NCI-H345 (cell line): ENCODE measurements at regions not wholly inside any gene's neighbourhood (a gene's known extent, or its start where the extent isn't known, plus 50 kb on each side); places are given as distances from the start of the nearest gene placed in this dataset.
"Not testable (repeated sequence)": the region's sequence is repeated elsewhere in the genome, so short reads cannot be mapped to it uniquely, and the experiment has no call there.

Source experiments
- DNase-seq: peaks from one replicate; lab custom pipeline; 2025; lab: John Stamatoyannopoulos, UW

DNA sequence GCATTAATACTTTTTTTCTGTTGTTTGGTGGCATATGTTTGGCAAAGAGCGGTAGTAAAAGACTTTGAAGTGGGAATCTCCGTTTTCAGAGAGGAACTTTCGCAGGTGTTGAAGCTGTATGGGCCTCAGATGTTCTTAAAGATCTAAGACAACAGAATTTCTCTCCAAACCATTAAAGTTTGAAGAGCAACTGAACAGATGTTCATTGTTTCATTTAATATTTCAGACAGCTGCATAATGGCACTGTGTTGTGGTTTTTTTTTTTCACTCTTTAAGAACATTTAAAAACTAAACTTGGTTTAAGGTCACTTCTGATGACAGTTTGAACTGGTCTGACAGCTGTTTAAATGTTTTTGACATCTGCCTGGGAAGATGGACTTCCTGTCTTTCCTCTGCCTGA, 882.7 kb upstream of the PCDH10 start:
- DNase-seq: no peak

GRCh38 chr4:132267321-132267720, 881.8 kb upstream of the PCDH10 start:
- no peak for DNase-seq

DNA sequence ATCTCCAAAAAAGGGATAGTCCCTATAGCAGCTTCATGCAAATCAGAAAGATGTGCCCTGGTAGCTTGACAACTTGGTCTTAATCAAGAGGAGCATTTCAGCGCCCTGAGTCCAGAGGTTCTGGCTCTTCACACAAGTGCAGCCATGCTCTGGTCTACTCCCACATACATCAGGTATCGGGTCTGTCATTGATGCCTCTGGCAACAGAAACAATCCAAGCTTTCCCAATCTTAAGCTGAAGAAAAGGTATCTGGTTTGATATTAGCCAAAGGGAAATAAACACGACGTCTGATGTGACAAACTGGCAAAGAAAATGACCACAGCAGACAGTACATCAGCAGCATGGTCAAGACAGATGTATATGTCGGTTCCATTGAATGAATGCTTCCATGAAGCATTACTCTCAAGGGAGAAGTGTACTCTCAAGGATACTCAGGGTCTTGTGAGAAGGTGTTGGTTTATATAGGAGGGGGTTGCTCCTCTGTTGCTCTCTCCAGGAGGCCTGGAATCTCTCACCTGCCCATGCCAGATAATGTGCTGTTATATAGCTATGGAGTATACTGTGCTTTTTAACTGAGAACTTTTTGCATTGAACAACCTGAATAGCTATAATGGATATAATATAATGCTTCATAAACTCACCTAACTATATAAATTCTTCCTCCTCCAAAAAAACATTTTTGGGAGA, 879.6 kb upstream of the PCDH10 start:
- DNase-seq: no peak

DNA sequence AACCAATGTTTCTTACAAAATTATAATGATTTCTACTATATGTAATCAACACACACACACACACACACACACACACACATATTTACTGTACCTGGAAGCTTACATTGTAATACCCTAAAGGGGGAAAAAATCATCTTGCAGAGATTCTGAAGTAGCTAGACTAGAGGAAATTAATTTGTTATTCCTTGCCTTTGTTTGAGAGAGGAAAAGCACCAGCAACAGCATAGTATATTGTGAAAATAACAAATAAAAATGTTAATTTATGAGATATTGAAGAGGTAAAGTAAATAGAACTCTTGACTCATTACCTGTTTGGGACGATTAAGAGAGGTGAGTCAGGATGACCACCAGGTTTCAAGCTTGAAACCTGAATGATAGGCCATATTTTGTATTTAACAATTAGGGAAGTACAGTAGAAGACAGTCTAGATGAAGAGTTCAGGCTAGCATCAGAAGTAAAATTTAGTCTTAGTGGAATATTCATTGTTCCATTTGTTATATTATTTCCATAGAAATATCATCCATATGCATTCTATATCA, 873.4 kb upstream of the PCDH10 start:
- no peak for DNase-seq

- DNase-seq: no peak
Measured at GRCh38 chr4:132276185-132276584, 872.9 kb upstream of the PCDH10 start.

DNA sequence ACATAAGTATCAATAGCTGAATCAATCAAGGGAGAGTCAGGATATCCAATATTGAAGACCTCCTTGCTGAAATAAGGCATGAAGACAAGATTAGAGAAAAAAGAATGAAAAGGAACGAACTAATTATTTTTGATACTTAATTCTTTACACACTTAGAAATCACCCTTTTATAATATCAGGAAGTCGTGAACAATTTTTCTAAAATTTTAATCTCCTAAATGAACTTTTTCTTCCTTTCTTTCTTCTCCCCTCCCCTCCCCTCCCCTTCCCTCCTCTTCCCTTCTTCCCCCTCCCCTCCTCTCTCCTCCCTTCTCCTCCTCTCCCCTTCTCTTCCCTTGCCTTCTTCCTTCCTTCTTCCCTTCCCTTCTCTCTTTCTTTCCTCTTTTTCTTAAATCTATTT, 872.1 kb upstream of the PCDH10 start:
- DNase-seq: no peak

GRCh38 chr4:132281733-132282132, 867.4 kb upstream of the PCDH10 start:
- DNase-seq: no peak

- DNase-seq: no peak
Measured at GRCh38 chr4:132284910-132285426, 864.1 kb upstream of the PCDH10 start.

DNA sequence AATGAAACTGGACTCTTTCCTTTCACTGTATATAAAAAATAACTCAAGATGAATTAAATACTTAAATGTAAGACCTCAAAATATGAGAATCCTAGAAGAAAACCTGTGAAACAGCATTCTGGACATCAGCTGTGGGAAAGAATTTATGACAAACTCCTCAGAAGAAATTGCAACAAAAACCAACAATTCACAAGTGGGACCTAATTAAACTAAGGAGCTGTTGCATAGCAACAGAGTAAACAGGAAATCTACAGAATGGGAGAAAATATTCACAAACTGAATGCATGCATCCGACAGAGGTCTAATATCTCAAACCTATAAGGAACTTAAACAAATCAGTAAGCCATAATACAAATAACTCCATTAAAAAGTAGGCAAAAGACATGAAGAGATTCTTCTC, 851.7 kb upstream of the PCDH10 start:
- DNase-seq: no peak

GRCh38 chr4:132299841-132300240, 849.3 kb upstream of the PCDH10 start:
- no peak for DNase-seq

GRCh38 chr4:132312521-132312920, 836.6 kb upstream of the PCDH10 start:
- DNase-seq: no peak

DNA sequence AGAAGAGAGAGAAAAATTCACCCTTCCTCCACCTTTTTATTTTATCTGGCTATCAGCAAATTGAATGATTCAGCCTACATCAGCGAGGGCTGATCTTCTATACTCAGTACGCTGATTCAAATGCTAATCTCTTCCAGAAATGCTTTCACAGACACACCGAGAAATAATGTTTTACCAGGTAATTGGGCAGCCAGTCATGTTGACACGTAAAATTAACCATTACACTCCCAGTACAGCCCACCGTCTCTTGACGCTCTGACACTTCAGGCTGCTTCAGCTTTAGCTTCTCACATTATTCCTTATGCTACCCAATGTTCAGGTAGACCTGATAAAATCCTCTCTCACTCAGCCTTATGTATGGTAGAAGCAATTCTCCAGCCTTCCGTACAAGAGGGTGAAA, 835.2 kb upstream of the PCDH10 start:
- no peak for DNase-seq

DNA sequence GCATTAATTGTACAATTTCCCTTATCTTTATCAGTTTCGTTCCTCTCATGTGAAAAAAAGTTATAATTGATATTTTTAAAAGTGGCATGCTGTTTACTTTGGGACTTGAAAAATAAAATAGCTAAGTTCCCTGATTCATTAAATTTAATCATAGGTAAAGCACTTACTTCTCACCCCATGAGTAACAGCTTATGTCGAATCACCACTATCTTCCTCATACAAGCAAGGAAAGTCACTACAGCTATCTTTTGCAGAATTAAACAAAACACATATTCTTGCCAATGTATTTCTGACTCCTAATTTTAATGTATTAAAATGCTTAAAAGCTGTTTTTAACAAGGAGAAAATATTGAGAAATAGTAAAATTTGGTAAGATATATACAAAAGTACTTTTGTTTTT, 832.4 kb upstream of the PCDH10 start:
- no peak for DNase-seq

DNA sequence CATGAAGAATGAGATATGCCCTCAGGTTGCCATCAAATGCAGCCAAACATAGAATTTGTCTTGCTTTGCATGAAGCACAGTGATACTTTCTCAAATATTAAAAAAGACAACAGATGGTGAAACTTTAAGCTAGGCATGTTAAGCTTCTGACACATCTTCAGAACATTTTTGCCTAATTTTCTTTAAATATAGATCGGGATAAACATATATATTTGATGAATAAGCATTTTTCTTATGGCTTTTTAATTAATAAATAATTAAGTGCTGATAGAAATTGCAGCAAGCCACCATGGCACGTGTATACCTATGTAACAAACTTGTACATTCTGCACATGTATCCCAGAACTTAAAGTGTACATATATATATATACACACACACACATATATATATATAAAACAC, 831.2 kb upstream of the PCDH10 start:
- no peak for DNase-seq

DNA sequence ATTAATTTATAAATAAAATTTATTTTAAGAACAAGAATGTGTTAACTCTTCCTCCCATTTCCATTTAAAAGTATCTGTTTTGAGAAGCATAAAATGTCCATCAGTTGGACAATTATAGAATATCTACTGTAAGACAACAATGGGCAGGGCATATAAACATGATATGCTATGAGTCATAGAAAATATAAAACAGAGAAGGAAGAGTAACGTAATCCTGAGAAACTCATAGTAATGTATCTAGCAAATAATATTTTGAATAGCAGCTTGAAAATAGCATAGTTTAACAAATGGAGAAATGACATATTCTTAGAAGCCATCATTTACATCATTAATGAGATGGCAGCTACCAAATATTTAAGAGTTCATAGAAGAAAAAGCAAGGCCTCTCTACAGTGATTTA, 820.3 kb upstream of the PCDH10 start:
- no peak for DNase-seq

GRCh38 chr4:132330994-132331393, 818.1 kb upstream of the PCDH10 start:
- DNase-seq: no peak

GRCh38 chr4:132332932-132333723, 816.0 kb upstream of the PCDH10 start:
- DNase-seq: no peak

DNA sequence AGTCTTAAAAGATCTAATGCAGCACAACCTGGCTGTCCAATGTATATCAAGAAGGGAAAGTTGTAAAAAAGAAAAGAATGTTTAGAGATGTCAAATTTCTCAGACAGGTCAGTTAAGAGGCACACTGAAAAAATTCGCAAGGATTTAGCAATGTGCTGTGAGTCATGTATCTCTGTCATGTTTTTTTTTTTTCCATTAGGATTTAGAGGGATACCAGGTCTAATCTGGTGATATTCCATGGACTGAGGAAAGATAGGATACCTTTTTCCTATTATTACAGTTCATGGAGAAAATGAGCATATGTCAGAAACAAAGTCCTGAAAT, 815.4 kb upstream of the PCDH10 start:
- DNase-seq: no peak

- DNase-seq: no peak
Measured at GRCh38 chr4:132334081-132334480, 815.0 kb upstream of the PCDH10 start.

- DNase-seq: no peak
Measured at GRCh38 chr4:132344924-132345828, 803.9 kb upstream of the PCDH10 start.

GRCh38 chr4:132346016-132346415, 803.1 kb upstream of the PCDH10 start:
- DNase-seq: no peak

DNA sequence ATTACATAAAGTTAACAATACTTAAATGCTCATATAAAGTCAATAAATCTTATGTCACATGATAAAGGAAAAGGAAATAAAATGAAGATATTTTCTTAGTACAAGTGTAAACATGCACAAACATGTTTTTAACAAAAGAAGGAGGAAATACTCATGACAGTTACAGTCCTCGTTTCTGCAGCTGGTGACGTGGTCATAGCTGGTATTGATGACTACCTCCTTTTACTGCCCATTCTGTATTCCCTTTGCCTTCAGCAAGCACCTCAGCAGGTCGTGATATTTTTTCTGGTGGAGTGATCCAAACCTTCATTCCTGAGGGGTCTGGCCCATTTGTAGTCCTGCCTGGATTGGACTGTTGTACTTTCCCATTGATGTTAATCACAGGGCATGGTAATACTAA, 797.5 kb upstream of the PCDH10 start:
- not testable (repeated sequence) for DNase-seq
